Gastrocnemius medialis (tissue), 4 donors: ENCODE measurements at regions not wholly inside any gene's neighbourhood (a gene's known extent, or its start where the extent isn't known, plus 50 kb on each side); places are given as distances from the start of the nearest gene placed in this dataset.

Source experiments
- ATAC-seq, 2 donors: fragments of 150-250 bp; one replicate each; pipeline ENCODE4 v1.9.1; 2016
- DNase-seq, 2 donors: peaks; one replicate each; pipeline ENCODE4 v3.0.0-alpha.2; 2019
- H3K27ac ChIP-seq, 4 donors: fragments of 200-600 bp; sonication (generic); 1 replicate in 1 of 4; 2 replicates in 3 of 4; pipeline ENCODE4 v1.5.1; 2016 to 2018; ENCODE audit warnings: mild to moderate bottlenecking in 2 of 4, moderate library complexity in 1 of 4
- H3K27me3 ChIP-seq, 3 donors: fragments of 200-600 bp; sonication (generic) in 2 of 3; 1 replicate in 1 of 3; 2 replicates in 2 of 3; pipeline versions ENCODE4 v1.5.1 to v1.6.0; 2016 to 2019; ENCODE audit warnings: mild to moderate bottlenecking in 1 of 3, moderate library complexity in 1 of 3
- H3K36me3 ChIP-seq, 2 donors: fragments of 200-600 bp; sonication (generic) in 1 of 2; one replicate each; pipeline ENCODE4 v1.5.1; 2017 to 2018
- H3K4me1 ChIP-seq, 2 donors: fragments of 200-600 bp; sonication (generic) in 1 of 2; one replicate each; pipeline ENCODE4 v1.5.1; 2016 to 2017; ENCODE audit warnings: mild to moderate bottlenecking in 2 of 2
- H3K4me3 ChIP-seq, 4 donors: fragments of 200-600 bp; sonication (generic) in 3 of 4; 1 replicate in 1 of 4; 2 replicates in 3 of 4; pipeline ENCODE4 v1.5.1; 2016 to 2019; ENCODE audit warnings: mild to moderate bottlenecking in 2 of 4
- H3K9me3 ChIP-seq, 3 donors: fragments of 200-600 bp; sonication (generic) in 2 of 3; 1 replicate in 1 of 3; 2 replicates in 2 of 3; pipeline ENCODE4 v1.5.1; 2016 to 2019
- POLR2A ChIP-seq, 2 donors: fragments of 450-650 bp; IDR thresholded peaks; one replicate each; pipeline ENCODE4 v1.6.1; 2017; ENCODE audit warnings: antibody characterized with exemption in 2 of 2, mild to moderate bottlenecking in 2 of 2, moderate library complexity in 2 of 2
- in situ Hi-C, 4 donors: fragments of 200-750 bp; cut with MboI; loops; one replicate each; pipeline versions ENCODE4 v1.15.0 to v1.8.0; 2017; ENCODE audit warnings: low sequenced_read_pairs in 4 of 4
- intact Hi-C: fragments of 100-400 bp; cut with DNase I; formaldehyde crosslinking; loops from one replicate; pipeline ENCODE4 v1.15.1; 2023; ENCODE audit warnings: low total_unique reads
- TF ChIP-seq, protein P1 (sequence below), 5 experiments: fragments of 450-650 bp in 3 of 5; fragments of 200-600 bp in 2 of 5; sonication (generic) in 2 of 5; IDR thresholded peaks in 4 of 5; conservative IDR thresholded peaks in 1 of 5; 1 replicate in 4 of 5; 2 replicates in 1 of 5; pipeline ENCODE4 v1.5.1; 2016 to 2019; ENCODE audit warnings: antibody characterized with exemption in 5 of 5, mild to moderate bottlenecking in 3 of 5, moderate library complexity in 3 of 5

DNA sequence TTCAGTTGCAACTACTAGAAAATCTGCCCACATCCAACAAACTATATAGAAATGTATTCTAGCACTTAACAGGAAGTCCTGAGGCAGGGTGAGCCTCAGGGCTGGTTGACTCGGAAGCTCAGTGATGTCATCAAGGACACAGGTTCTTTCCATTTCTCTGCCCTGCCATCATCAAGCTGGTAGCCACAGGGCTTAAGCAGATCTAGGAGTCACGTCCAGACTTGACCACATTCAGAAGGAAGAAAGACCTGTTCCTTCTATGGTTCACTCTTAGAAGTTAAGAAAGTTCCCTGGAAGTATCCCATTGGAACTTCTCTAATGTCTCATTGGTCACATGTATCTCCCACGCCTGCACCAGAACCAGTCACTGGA, 438.1 kb downstream of the PRDM2 start:
- no peaks in the 10 kb centered on the region for H3K9me3 ChIP-seq
- in situ Hi-C loops = no loop called here
- no peaks in the 10 kb centered on the region for H3K4me1 ChIP-seq
- no peak for ATAC-seq
- no peak for TF ChIP-seq POLR2A (IDR thresholded peaks at IDR 0.05)
- TF ChIP-seq, protein P1, sequence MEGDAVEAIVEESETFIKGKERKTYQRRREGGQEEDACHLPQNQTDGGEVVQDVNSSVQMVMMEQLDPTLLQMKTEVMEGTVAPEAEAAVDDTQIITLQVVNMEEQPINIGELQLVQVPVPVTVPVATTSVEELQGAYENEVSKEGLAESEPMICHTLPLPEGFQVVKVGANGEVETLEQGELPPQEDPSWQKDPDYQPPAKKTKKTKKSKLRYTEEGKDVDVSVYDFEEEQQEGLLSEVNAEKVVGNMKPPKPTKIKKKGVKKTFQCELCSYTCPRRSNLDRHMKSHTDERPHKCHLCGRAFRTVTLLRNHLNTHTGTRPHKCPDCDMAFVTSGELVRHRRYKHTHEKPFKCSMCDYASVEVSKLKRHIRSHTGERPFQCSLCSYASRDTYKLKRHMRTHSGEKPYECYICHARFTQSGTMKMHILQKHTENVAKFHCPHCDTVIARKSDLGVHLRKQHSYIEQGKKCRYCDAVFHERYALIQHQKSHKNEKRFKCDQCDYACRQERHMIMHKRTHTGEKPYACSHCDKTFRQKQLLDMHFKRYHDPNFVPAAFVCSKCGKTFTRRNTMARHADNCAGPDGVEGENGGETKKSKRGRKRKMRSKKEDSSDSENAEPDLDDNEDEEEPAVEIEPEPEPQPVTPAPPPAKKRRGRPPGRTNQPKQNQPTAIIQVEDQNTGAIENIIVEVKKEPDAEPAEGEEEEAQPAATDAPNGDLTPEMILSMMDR (IDR thresholded peaks at IDR 0.05 in 4 of 5, conservative IDR thresholded peaks at IDR 0.05 in 1 of 5) = no peak
- no peak overlapping the region for H3K4me3 ChIP-seq
- intact Hi-C loops = no loop called here
- no peak overlapping the region for H3K27ac ChIP-seq
- peaks cover 0 to 1% (median 0%) of the 10 kb centered on the region in 3 donors for H3K27me3 ChIP-seq
- H3K36me3 ChIP-seq = no peaks in the 10 kb centered on the region
- DNase-seq = no peak

DNA sequence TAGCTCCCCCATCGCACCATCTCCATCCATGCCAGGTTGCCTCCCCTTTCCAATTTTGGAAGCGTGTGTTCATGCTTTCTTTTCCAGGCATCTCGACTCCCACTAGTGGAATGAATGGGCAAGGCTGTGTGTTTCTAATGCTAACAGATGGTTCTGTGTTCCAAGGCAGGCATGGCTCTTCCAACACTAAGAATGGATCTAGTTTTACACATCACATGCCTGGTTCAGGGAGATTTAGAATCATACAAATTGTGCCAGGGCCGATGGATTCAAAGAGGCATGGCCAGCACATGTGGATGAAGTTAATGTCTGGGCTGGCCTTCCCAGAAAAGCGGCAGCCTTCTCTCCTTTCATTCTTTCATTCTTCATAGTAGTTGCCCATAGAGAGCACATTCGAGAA, 438.7 kb downstream of the PRDM2 start:
- H3K4me3 ChIP-seq = no peak overlapping the region
- DNase-seq (no peak), ATAC-seq (no peak)
- no peaks in the 10 kb centered on the region for H3K36me3 ChIP-seq
- no peak for TF ChIP-seq POLR2A (IDR thresholded peaks at IDR 0.05)
- TF ChIP-seq, protein P1 (IDR thresholded peaks at IDR 0.05 in 4 of 5, conservative IDR thresholded peaks at IDR 0.05 in 1 of 5) = no peak
- peaks cover 0 to 7% (median 0%) of the 10 kb centered on the region in 3 donors for H3K27me3 ChIP-seq
- H3K9me3 ChIP-seq = no peaks in the 10 kb centered on the region
- in situ Hi-C loops = no loop called here
- no peaks in the 10 kb centered on the region for H3K4me1 ChIP-seq
- intact Hi-C loops = no loop called here
- H3K27ac ChIP-seq = no peak overlapping the region

DNA sequence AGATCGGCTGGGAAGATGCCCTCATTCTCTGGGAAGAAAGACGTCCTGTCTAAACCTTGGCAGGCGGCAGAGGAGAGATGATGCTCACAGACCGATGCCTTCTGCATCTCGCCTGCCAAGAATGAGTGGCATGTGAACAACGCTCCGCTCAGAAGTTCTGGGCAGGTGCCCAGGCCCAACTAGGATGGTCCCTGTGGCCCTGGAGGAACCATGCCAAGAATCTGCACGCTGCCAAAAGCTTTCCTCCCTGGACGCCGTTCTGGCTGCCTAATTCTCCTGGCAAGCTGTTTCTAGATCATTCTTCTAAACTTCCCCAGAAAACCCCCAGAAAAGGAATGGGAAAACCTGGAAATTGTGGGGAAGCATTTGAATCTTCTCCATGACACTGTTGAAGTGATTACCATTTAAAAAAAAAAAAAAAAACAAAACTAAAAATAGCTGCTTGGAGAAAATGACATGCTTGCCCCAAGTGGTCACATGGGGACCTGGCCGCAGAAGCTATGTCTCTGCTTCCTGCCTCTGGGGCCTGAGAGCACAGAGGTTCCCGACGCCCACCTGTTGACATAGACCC, 440.9 kb downstream of the PRDM2 start:
- H3K27ac ChIP-seq = no peak overlapping the region
- no peak for ATAC-seq

DNA sequence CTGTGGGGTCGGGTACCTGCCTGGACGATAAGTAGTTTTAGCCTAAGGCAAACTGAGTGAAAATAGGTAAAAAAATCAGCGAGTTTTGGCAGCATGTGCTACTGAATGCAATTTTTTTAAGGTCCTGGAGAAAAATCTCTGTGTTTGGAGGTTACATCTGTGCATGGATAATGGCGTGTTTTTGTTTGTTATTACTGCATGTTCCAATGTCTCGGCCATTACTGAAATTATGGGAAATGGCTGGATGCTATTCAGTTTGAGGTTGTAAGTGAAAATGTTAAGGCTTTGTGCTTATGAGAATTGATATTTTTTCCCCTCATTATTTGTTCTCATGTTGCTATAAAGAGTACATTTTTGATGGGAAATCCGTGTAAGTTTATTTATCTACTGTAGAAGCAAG, 441.7 kb downstream of the PRDM2 start:
- H3K4me3 ChIP-seq = no peak overlapping the region
- no peaks in the 10 kb centered on the region for H3K36me3 ChIP-seq
- TF ChIP-seq POLR2A (IDR thresholded peaks at IDR 0.05) = no peak
- TF ChIP-seq, protein P1 (IDR thresholded peaks at IDR 0.05 in 4 of 5, conservative IDR thresholded peaks at IDR 0.05 in 1 of 5) = no peak
- no peaks in the 10 kb centered on the region for H3K9me3 ChIP-seq
- intact Hi-C loops = no loop called here
- H3K4me1 ChIP-seq = no peaks in the 10 kb centered on the region
- ATAC-seq (no peak), DNase-seq (no peak)
- no peak overlapping the region for H3K27ac ChIP-seq
- in situ Hi-C loops = no loop called here
- H3K27me3 ChIP-seq = peaks cover 0 to 12% (median 0%) of the 10 kb centered on the region in 3 donors

More for the DNA sequence above, 440.9 kb downstream of the PRDM2 start:
- Histone ChIP-seq H3K4me3 (no peak overlapping the region), H3K9me3 (no peaks in the 10 kb centered on the region), H3K27me3 (peaks cover 0 to 12% (median 0%) of the 10 kb centered on the region in 3 donors), H3K4me1 (no peaks in the 10 kb centered on the region), H3K36me3 (no peaks in the 10 kb centered on the region)
- no peak for TF ChIP-seq POLR2A (IDR thresholded peaks at IDR 0.05)
- TF ChIP-seq, protein P1 (IDR thresholded peaks at IDR 0.05 in 4 of 5, conservative IDR thresholded peaks at IDR 0.05 in 1 of 5) = no peak
- in situ Hi-C loops = no loop called here
- intact Hi-C loops = no loop called here
- peak in 1 of 2 donors; percentile 28 for DNase-seq
